ENCODE measurements at regions not wholly inside any gene's neighbourhood (a gene's known extent, or its start where the extent isn't known, plus 50 kb on each side); places are given as distances from the start of the nearest gene placed in this dataset.

DNA sequence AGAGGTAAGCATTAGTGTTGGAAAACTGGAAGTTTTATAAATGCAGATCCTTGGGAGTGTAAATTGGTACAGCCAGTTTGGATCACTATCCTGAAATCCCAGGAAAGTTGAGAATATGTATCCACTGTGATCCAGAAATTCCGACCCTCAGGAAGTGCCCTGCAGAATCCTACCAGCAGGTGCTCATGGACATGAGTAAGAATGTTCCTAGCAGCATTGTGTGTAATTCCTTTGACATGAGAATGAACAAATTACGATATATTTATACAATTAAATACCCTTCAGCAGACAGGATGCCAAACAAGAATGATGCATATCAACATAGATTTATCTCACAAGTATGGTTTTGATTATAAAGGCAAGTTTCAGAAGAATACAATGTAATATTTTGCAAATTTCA lies 181.6 kb downstream of the XPNPEP1 start:
- no peak for TF ChIP-seq ETV6 (CRISPR knock-in tag; IDR thresholded peaks at IDR 0.05)
- TF ChIP-seq SOX15 (CRISPR knock-in tag; IDR thresholded peaks at IDR 0.05) = no peak
- TF ChIP-seq, protein P1, sequence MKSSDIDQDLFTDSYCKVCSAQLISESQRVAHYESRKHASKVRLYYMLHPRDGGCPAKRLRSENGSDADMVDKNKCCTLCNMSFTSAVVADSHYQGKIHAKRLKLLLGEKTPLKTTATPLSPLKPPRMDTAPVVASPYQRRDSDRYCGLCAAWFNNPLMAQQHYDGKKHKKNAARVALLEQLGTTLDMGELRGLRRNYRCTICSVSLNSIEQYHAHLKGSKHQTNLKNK (CRISPR knock-in tag; IDR thresholded peaks at IDR 0.05) = no peak
- TF ChIP-seq ZNF512 (CRISPR knock-in tag; IDR thresholded peaks at IDR 0.05; ENCODE audit: borderline replicate concordance) = no peak

Measured in WTC11 (cell line).